HL-60/S4 (cell line): ENCODE measurements at regions not wholly inside any gene's neighbourhood (a gene's known extent, or its start where the extent isn't known, plus 50 kb on each side); places are given as distances from the start of the nearest gene placed in this dataset.
"Not testable (repeated sequence)": the region's sequence is repeated elsewhere in the genome, so short reads cannot be mapped to it uniquely, and the experiment has no call there.

Experiments
- in situ Hi-C: fragments of 300-500 bp; cut with MboI; formaldehyde crosslinking; loops from 2 replicates; pipeline ENCODE4 v1.14.3; 2022; ENCODE audit warnings: low sequenced_read_pairs

- in situ Hi-C loops = no loop called here
These were observed 376.0 kb downstream of the TFEC start for GRCh38 chr7:115654384-115655214.

GRCh38 chr7:115649429-115649828 lies 381.1 kb downstream of the TFEC start:
- in situ Hi-C loops = no loop called here

- in situ Hi-C loops = no loop called here
These were observed 382.9 kb downstream of the TFEC start for GRCh38 chr7:115647712-115648111.

DNA sequence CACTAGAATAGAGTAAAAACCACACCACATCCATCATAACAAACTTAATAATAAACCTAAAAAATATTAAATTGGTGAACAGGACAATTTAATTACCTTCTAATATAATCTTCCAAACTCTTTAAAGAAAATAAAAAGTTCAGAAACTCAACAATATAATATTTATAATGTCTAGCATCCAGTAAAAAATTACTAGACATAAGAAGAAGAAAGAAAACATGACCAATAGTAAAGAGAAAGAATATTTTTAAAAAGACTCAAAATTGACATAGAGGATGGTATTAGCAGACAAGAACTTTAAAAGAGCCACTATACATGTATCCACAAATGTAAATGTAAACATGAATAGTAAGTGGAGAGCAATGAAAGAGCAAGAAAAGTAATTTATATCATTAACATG lies 388.4 kb downstream of the TFEC start:
- in situ Hi-C loops = no loop called here

DNA sequence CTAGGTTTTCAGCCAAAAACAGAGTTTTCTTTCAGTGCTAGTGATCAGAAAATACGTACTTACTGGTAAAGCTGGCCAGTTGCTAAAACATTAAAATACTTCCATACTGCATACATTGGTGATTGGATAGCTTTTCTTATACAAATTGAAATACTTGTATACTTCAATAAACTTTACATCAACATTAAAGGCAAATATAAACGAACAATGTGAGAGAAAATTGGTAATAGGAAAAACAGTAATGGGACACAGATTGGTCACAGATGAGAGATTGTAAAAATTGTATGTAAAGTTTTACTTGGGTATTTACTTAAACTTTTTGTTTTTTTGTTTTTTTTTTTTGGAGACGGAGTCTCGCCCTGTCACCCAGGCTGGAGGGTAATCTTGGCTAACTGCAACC lies 391.7 kb downstream of the TFEC start:
- in situ Hi-C loops = no loop called here

- in situ Hi-C loops = no loop called here
These were observed 393.4 kb downstream of the TFEC start for GRCh38 chr7:115637128-115637527.

- in situ Hi-C loops = no loop called here
These were observed 394.7 kb downstream of the TFEC start for GRCh38 chr7:115635876-115636275.

- in situ Hi-C loops = no loop called here
These were observed 395.2 kb downstream of the TFEC start for GRCh38 chr7:115635376-115635775.

GRCh38 chr7:115634633-115635032 lies 395.9 kb downstream of the TFEC start:
- in situ Hi-C loops = no loop called here

DNA sequence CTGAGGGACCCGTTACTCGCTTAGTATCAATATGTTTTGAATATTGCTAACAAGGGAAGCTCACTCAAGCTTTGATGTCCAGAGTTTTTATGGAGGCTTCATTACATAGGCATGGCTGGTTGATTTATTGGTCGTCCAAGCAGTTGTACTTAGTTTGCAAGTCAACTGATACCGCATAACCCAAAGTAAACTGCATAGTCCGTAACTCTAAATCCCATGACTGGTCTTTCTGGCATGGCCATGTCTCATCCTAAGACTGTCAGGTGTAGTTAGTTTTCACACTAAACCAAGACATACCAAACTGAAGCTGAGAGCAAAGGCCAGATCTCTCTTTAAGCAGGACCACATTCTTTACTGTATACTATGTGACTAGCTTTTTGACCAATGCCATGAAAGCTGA lies 397.9 kb downstream of the TFEC start:
- in situ Hi-C loops = no loop called here

- in situ Hi-C loops = no loop called here
These were observed 398.8 kb downstream of the TFEC start for GRCh38 chr7:115631782-115632181.

DNA sequence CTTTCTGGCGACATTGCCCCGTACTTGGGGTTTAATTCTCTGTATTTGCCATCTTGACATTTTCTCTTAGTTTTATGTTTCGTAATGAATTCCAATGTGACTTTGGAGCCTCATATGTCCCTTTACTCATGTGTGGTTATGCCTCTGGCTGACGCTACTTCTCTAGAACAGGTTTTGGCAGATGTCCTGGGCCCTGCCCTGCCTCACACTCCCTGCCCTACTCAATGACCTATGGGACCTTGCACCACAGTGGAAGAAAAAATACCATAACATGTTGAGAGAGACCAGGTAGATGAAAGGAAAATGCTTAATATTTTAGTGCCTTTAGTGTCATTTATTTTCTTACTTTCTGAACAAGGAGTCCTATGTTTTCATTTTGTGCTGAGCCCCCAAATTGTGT lies 400.5 kb downstream of the TFEC start:
- in situ Hi-C loops = no loop called here

- in situ Hi-C loops = no loop called here
These were observed 411.9 kb downstream of the TFEC start for GRCh38 chr7:115618676-115619075.

DNA sequence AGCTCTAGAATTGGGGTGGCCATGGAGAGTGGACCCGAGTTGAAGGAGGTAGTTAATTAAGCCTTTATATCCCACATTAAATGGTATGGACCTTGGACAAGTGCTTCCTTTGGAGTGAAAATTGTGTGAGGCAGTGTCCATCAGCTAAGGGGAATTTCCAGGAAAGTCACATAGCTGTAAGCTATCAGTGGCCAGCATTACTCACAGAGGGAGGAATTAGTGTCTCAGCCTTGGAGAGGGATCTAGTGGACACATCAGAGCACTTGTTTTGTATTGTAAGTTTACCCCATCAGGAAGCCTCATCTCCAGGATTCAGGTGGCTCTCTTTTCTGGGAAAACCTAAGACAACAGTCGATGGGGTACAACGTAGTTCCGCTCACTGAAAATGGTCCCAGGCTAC lies 416.7 kb downstream of the TFEC start:
- in situ Hi-C loops = no loop called here

GRCh38 chr7:115603416-115603815 lies 427.1 kb downstream of the TFEC start:
- in situ Hi-C loops = no loop called here

DNA sequence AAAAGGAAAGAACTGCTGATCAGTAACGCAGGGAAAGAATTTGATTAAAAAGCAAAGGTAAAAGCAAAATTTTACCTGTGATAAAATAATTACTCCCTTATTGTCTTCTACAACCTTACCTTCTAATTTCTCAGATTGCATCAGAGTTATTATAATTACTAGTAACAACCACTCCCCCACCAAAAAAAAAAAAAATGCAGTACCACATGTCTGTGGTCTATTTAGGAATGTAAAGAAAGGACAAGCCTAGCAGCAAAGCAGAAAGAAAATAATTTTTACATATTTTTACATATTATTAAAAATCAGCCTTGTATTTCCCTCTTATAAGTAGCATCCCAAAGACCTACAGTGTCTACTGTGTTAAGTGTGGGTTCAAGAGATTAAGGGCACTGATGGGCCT lies 430.4 kb downstream of the TFEC start:
- in situ Hi-C loops = no loop called here

GRCh38 chr7:115599184-115599583 lies 431.4 kb downstream of the TFEC start:
- in situ Hi-C loops = not testable (repeated sequence)

DNA sequence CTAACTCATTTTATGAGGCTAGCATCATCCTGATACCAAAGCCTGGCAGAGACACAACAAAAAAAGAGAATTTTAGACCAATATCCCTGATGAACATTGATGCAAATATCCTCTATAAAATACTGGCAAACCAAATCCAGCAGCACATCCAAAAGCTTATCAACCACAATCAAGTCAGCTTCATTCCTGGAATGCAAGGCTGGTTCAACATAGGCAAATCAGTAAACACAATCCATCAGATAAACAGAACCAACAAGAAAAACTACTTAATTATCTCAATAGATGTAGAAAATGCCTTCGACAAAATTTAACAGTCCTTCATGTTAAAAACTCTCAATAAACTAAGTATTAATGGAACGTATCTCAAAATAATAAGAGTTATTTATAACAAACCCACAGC lies 433.3 kb downstream of the TFEC start:
- in situ Hi-C loops = not testable (repeated sequence)

GRCh38 chr7:115593111-115593510 lies 437.5 kb downstream of the TFEC start:
- in situ Hi-C loops = no loop called here

GRCh38 chr7:115585015-115585718 lies 445.4 kb downstream of the TFEC start:
- in situ Hi-C loops = no loop called here

DNA sequence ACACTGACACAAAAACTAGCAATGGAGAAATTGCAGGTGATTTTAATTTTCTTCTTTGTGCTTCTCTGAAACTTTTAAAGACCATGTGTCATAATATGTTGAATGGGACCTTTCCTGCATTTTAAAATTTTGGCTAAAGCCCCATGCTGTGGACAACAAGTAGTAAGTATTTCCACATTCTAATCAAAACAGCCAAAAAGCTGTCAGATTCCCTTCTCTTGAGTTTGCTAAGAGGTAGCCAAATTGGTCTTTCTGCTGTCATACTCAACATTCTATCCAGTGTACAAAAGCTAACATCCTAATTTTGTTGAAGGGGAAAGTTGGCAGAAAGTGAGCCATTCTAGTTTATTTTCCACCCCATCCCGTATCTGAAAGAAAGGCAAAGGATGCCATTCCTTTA lies 447.6 kb downstream of the TFEC start:
- in situ Hi-C loops = no loop called here

DNA sequence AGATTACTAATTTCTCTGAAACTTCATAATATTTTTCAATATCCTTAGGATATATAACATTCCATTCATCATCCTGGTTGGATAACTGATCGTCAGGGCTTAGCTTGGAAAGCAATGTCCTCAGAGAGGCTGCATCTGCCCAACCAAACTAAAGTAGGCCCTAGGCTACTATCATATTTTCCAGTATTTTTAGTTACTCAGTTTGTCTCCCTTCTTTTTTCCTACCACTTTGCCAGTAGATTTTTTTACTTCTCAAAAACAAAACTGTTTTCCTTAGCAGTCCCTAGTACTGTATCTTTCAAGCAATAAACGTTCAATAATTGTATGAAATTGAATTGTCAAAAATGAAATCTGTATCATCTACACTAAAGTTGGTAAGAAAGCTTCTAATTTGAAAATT lies 452.0 kb downstream of the TFEC start:
- in situ Hi-C loops = no loop called here
